ENCODE measurements at regions not wholly inside any gene's neighbourhood (a gene's known extent, or its start where the extent isn't known, plus 50 kb on each side); places are given as distances from the start of the nearest gene placed in this dataset.

- no peaks in the 10 kb centered on the region for H4K20me1 ChIP-seq
- H3K4me3 ChIP-seq, result no peak overlapping the region
- no peaks in the 10 kb centered on the region for H3K27me3 ChIP-seq
- H3K27ac ChIP-seq, result no peak overlapping the region
- H3K9me3 ChIP-seq (replicated peaks in 1 of 11), result peaks cover 8 to 20% (median 15%) of the 10 kb centered on the region in 11 experiments; a peak in 19 of 22 replicates
- no peak overlapping the region for H3K4me2 ChIP-seq
- no peaks in the 10 kb centered on the region for H3K4me1 ChIP-seq
- no peaks in the 10 kb centered on the region for H3K36me3 ChIP-seq
- no peak overlapping the region for H3K9ac ChIP-seq
- TF ChIP-seq Cebpa-rat (IDR thresholded peaks at IDR 0.05), result no peak
These were observed 1005.8 kb downstream of the GATA3 start for GRCh38 chr10:9060314-9060713.

- TF ChIP-seq Cebpa-rat (IDR thresholded peaks at IDR 0.05), result no peak
- no peaks in the 10 kb centered on the region for H3K4me1 ChIP-seq
- no peaks in the 10 kb centered on the region for H3K36me3 ChIP-seq
- H3K27ac ChIP-seq, result no peak overlapping the region
- no peaks in the 10 kb centered on the region for H3K27me3 ChIP-seq
- H3K4me2 ChIP-seq, result no peak overlapping the region
- peaks cover 2 to 7% (median 4%) of the 10 kb centered on the region in 11 experiments; a peak in 17 of 22 replicates for H3K9me3 ChIP-seq (replicated peaks in 1 of 11)
- H3K9ac ChIP-seq, result no peak overlapping the region
- no peaks in the 10 kb centered on the region for H4K20me1 ChIP-seq
- no peak overlapping the region for H3K4me3 ChIP-seq
These were observed 1007.4 kb downstream of the GATA3 start for GRCh38 chr10:9061871-9062270.

- no peaks in the 10 kb centered on the region for H3K9me3 ChIP-seq (replicated peaks in 1 of 11)
- H3K27me3 ChIP-seq, result no peaks in the 10 kb centered on the region
- no peak overlapping the region for H3K27ac ChIP-seq
- H3K4me3 ChIP-seq, result no peak overlapping the region
- TF ChIP-seq Cebpa-rat (IDR thresholded peaks at IDR 0.05), result no peak
- H3K4me1 ChIP-seq, result no peaks in the 10 kb centered on the region
- H3K9ac ChIP-seq, result no peak overlapping the region
- H3K4me2 ChIP-seq, result no peak overlapping the region
- H4K20me1 ChIP-seq, result no peaks in the 10 kb centered on the region
- H3K36me3 ChIP-seq, result no peaks in the 10 kb centered on the region
These were observed 1011.7 kb downstream of the GATA3 start for GRCh38 chr10:9066152-9066551.

GRCh38 chr10:9068003-9068402, 1013.5 kb downstream of the GATA3 start:
- no peak overlapping the region for H3K4me2 ChIP-seq
- no peaks in the 10 kb centered on the region for H3K9me3 ChIP-seq (replicated peaks in 1 of 11)
- no peak for TF ChIP-seq Cebpa-rat (IDR thresholded peaks at IDR 0.05)
- H3K27me3 ChIP-seq, result no peaks in the 10 kb centered on the region
- H3K9ac ChIP-seq, result no peak overlapping the region
- H3K4me1 ChIP-seq, result no peaks in the 10 kb centered on the region
- no peak overlapping the region for H3K27ac ChIP-seq
- no peaks in the 10 kb centered on the region for H3K36me3 ChIP-seq
- H3K4me3 ChIP-seq, result no peak overlapping the region
- H4K20me1 ChIP-seq, result no peaks in the 10 kb centered on the region

DNA sequence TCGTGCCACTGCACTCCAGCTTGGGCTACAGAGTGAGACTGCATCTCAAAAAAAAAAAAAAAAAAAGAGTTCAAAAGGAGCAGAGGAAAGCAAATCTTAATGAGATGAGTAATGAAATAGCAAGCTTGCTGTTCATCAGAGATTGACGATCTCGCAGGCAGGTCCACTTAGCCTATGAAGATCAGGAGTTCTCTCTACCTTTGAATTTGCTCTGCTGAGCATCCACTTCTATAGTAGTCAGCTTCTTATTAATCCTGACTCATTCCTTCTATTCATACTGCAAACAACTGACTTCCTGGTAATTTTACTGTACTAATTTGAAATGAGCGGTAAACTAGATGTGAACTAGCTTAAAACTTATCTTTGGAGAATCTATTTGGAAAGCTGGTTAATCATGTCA, 1014.6 kb downstream of the GATA3 start:
- H3K36me3 ChIP-seq, result no peaks in the 10 kb centered on the region
- no peaks in the 10 kb centered on the region for H3K27me3 ChIP-seq
- H3K4me1 ChIP-seq, result no peaks in the 10 kb centered on the region
- no peak overlapping the region for H3K27ac ChIP-seq
- TF ChIP-seq Cebpa-rat (IDR thresholded peaks at IDR 0.05), result no peak
- no peak overlapping the region for H3K9ac ChIP-seq
- no peaks in the 10 kb centered on the region for H3K9me3 ChIP-seq (replicated peaks in 1 of 11)
- H4K20me1 ChIP-seq, result no peaks in the 10 kb centered on the region
- no peak overlapping the region for H3K4me3 ChIP-seq
- no peak overlapping the region for H3K4me2 ChIP-seq

- Histone ChIP-seq H3K27ac (no peak overlapping the region), H3K4me1 (no peaks in the 10 kb centered on the region), H3K27me3 (no peaks in the 10 kb centered on the region), H3K9me3 (replicated peaks in 1 of 11) (no peaks in the 10 kb centered on the region; a peak in 1 of 22 replicates), H3K9ac (no peak overlapping the region), H3K36me3 (no peaks in the 10 kb centered on the region), H3K4me2 (no peak overlapping the region), H3K4me3 (no peak overlapping the region), H4K20me1 (no peaks in the 10 kb centered on the region)
- TF ChIP-seq Cebpa-rat (IDR thresholded peaks at IDR 0.05), result no peak
These were observed 1020.9 kb downstream of the GATA3 start for GRCh38 chr10:9075420-9075819.

DNA sequence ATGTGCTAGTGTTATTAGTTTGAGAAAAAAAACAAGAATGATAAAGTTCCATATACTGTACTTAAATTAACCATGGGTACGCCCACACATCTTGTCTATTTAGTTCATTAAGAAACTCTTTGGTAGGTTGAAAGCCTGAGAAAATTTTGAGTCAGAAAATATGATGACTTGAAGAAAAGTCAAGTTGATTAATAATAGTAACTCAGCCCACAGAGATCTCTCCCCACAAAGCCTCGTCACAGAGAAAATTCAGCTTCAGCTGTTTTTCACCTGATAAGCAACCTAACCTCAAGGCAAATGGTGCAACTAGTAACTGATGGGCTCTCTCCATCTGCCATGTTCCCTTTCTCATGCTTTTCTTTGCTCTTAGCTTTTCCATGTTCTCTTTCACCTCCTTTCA, 1021.6 kb downstream of the GATA3 start:
- no peak overlapping the region for H3K4me3 ChIP-seq
- H3K9ac ChIP-seq, result no peak overlapping the region
- no peaks in the 10 kb centered on the region; a peak in 1 of 22 replicates for H3K9me3 ChIP-seq (replicated peaks in 1 of 11)
- no peaks in the 10 kb centered on the region for H4K20me1 ChIP-seq
- H3K4me2 ChIP-seq, result no peak overlapping the region
- no peaks in the 10 kb centered on the region for H3K36me3 ChIP-seq
- H3K27ac ChIP-seq, result no peak overlapping the region
- TF ChIP-seq Cebpa-rat (IDR thresholded peaks at IDR 0.05), result no peak
- no peaks in the 10 kb centered on the region for H3K4me1 ChIP-seq
- H3K27me3 ChIP-seq, result no peaks in the 10 kb centered on the region

DNA sequence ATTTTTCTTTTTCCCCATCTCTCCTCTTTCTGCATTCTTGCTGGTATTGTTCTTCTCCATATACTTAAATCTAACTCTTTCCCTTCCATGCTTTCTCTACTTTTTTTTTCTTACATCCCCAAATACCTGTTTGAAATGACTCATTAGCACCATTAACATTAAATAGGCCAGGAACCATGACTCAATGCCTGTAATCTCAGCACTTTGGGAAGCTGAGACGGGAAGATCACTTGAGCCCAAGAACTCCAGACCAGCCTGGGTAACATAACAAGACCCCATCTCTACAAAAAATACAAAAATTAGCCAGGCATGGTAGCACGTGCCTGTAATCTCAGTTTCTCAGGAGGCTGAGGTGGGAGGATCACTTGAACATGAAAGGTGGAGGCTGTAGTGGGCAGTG, 1026.8 kb downstream of the GATA3 start:
- Histone ChIP-seq H4K20me1 (no peaks in the 10 kb centered on the region), H3K27me3 (no peaks in the 10 kb centered on the region), H3K4me1 (no peaks in the 10 kb centered on the region), H3K4me3 (no peak overlapping the region), H3K36me3 (no peaks in the 10 kb centered on the region), H3K9ac (no peak overlapping the region), H3K9me3 (replicated peaks in 1 of 11) (no peaks in the 10 kb centered on the region; a peak in 1 of 22 replicates), H3K27ac (no peak overlapping the region), H3K4me2 (no peak overlapping the region)
- no peak for TF ChIP-seq Cebpa-rat (IDR thresholded peaks at IDR 0.05)

GRCh38 chr10:9081961-9082360, 1027.5 kb downstream of the GATA3 start:
- H3K9me3 ChIP-seq (replicated peaks in 1 of 11), result no peaks in the 10 kb centered on the region; a peak in 1 of 22 replicates
- H3K9ac ChIP-seq, result no peak overlapping the region
- no peak overlapping the region for H3K4me3 ChIP-seq
- no peaks in the 10 kb centered on the region for H3K36me3 ChIP-seq
- no peaks in the 10 kb centered on the region for H3K27me3 ChIP-seq
- H4K20me1 ChIP-seq, result no peaks in the 10 kb centered on the region
- H3K4me2 ChIP-seq, result no peak overlapping the region
- no peaks in the 10 kb centered on the region for H3K4me1 ChIP-seq
- TF ChIP-seq Cebpa-rat (IDR thresholded peaks at IDR 0.05), result no peak
- H3K27ac ChIP-seq, result no peak overlapping the region

- H4K20me1 ChIP-seq, result no peaks in the 10 kb centered on the region
- no peak overlapping the region for H3K27ac ChIP-seq
- TF ChIP-seq Cebpa-rat (IDR thresholded peaks at IDR 0.05), result no peak
- H3K36me3 ChIP-seq, result no peaks in the 10 kb centered on the region
- no peak overlapping the region for H3K4me2 ChIP-seq
- H3K9me3 ChIP-seq (replicated peaks in 1 of 11), result no peaks in the 10 kb centered on the region
- H3K27me3 ChIP-seq, result no peaks in the 10 kb centered on the region
- no peak overlapping the region for H3K4me3 ChIP-seq
- no peak overlapping the region for H3K9ac ChIP-seq
- H3K4me1 ChIP-seq, result no peaks in the 10 kb centered on the region
These were observed 1037.1 kb downstream of the GATA3 start for GRCh38 chr10:9091530-9092093.
